SK-N-SH (cell line): ENCODE measurements at regions not wholly inside any gene's neighbourhood (a gene's known extent, or its start where the extent isn't known, plus 50 kb on each side); places are given as distances from the start of the nearest gene placed in this dataset.

Source experiments
- CTCF ChIA-PET: fragments of 300-600, 350-600 bp; formaldehyde crosslinking; extraction: SDS; loops from one replicate; lab custom pipeline; 2021; lab: Yijun Ruan, JAX
- POLR2A ChIA-PET: fragments of 350-600 bp; sonication (Branson Sonifier 250); formaldehyde crosslinking; extraction: SDS; loops from one replicate; lab custom pipeline; 2020; ENCODE audit warnings: antibody characterized with exemption, inconsistent platforms; lab: Yijun Ruan, JAX
- DNase-seq: peaks from one replicate; pipeline ENCODE4 v3.0.0; 2012
- H2AFZ ChIP-seq: fragments of 200-600 bp; sonication (generic); 2 replicates; pipeline ENCODE4 v1.8.1; 2016; ENCODE audit warnings: antibody characterized with exemption, mild to moderate bottlenecking, low read depth
- H3F3A ChIP-seq: fragments of 200-600 bp; sonication (generic); replicated peaks from 2 replicates; pipeline ENCODE3; 2016; ENCODE audit warnings: antibody characterized with exemption, mild to moderate bottlenecking; ENCODE audit not compliant: insufficient read depth
- H3K27ac ChIP-seq, 2 experiments: fragments of 200-500 bp in 1 of 2; fragments of 200-600 bp in 1 of 2; sonication (Bioruptor generic) in 1 of 2; sonication (generic), shearing (Covaris generic) in 1 of 2; 2 replicates each; pipeline versions ENCODE4 v1.5.1 to v1.6.1; 2014 to 2016; ENCODE audit warnings: low read depth in 2 of 2, inconsistent platforms in 1 of 2, low read length in 1 of 2, mild to moderate bottlenecking in 1 of 2, mixed read lengths in 1 of 2
- H3K27me3 ChIP-seq: fragments of 200-600 bp; sonication (generic), shearing (Covaris generic); 2 replicates; pipeline ENCODE4 v1.6.1; 2016; ENCODE audit warnings: mixed run types; ENCODE audit not compliant: insufficient read depth
- H3K36me3 ChIP-seq, 2 experiments: fragments of 200-500 bp in 1 of 2; fragments of 200-600 bp in 1 of 2; sonication (Bioruptor generic) in 1 of 2; sonication (generic) in 1 of 2; replicated peaks in 1 of 2; 2 replicates each; pipeline versions ENCODE3 to v1.5.1; 2014 to 2016; ENCODE audit warnings: low read length in 1 of 2, mild to moderate bottlenecking in 1 of 2; ENCODE audit not compliant: insufficient read depth in 2 of 2, control insufficient read depth in 1 of 2
- H3K4me1 ChIP-seq, 2 experiments: fragments of 200-500 bp in 1 of 2; fragments of 200-600 bp in 1 of 2; sonication (Bioruptor generic) in 1 of 2; sonication (generic), shearing (Covaris generic) in 1 of 2; 2 replicates each; pipeline versions ENCODE4 v1.5.1 to v1.6.1; 2014 to 2016; ENCODE audit warnings: low read depth in 1 of 2, low read length in 1 of 2, mixed run types in 1 of 2; ENCODE audit not compliant: insufficient read depth in 2 of 2, control insufficient read depth in 1 of 2
- H3K4me2 ChIP-seq: fragments of 200-600 bp; sonication (generic), shearing (Covaris generic); 2 replicates; pipeline ENCODE4 v1.6.1; 2017; ENCODE audit warnings: mixed run types
- H3K4me3 ChIP-seq, 2 experiments: fragments of 200-500 bp in 1 of 2; fragments of 200-600 bp in 1 of 2; sonication (Bioruptor generic) in 1 of 2; sonication (generic), shearing (Covaris generic) in 1 of 2; 2 replicates each; pipeline versions ENCODE4 v1.5.1 to v1.8.1; 2014 to 2016; ENCODE audit warnings: low read depth in 2 of 2, inconsistent platforms in 1 of 2, low read length in 1 of 2, mild to moderate bottlenecking in 1 of 2, mixed read lengths in 1 of 2, moderate library complexity in 1 of 2
- H3K79me2 ChIP-seq: fragments of 200-600 bp; sonication (generic); 2 replicates; pipeline ENCODE4 v1.8.1; 2017; ENCODE audit warnings: mild to moderate bottlenecking; ENCODE audit not compliant: insufficient read depth
- H3K9ac ChIP-seq: fragments of 200-600 bp; sonication (generic); 2 replicates; pipeline ENCODE4 v1.6.1; 2017; ENCODE audit warnings: mixed run types
- H3K9me2 ChIP-seq: fragments of 200-600 bp; sonication (generic); 2 replicates; pipeline ENCODE4 v1.6.1; 2017; ENCODE audit warnings: mixed run types
- H3K9me3 ChIP-seq: fragments of 200-600 bp; sonication (generic); 2 replicates; pipeline ENCODE4 v1.6.1; 2017; ENCODE audit warnings: mixed run types, mild to moderate bottlenecking, moderate library complexity
- H4K20me1 ChIP-seq: fragments of 200-600 bp; sonication (generic); 2 replicates; pipeline ENCODE4 v1.6.1; 2017; ENCODE audit warnings: mild to moderate bottlenecking, mixed run types; ENCODE audit not compliant: insufficient read depth
- ELF1 ChIP-seq: IDR thresholded peaks from 2 replicates; pipeline ENCODE4 v1.4.0; 2012
- EP300 ChIP-seq, 2 experiments: IDR thresholded peaks; 2 replicates each; pipeline versions ENCODE4 v1.4.0 to v1.6.1; 2012; ENCODE audit warnings: borderline replicate concordance in 1 of 2, low read depth in 1 of 2, low read length in 1 of 2
- EZH2phosphoT487 ChIP-seq: fragments of 200-600 bp; sonication (generic); IDR thresholded peaks from 2 replicates; pipeline ENCODE4 v1.6.1; 2017; ENCODE audit warnings: low read depth, mixed run types, mild to moderate bottlenecking, antibody characterized with exemption, moderate library complexity, borderline replicate concordance
- FOXJ3 ChIP-seq: sonication (generic); formaldehyde crosslinking; IDR thresholded peaks from 2 replicates; pipeline ENCODE4 v1.5.1; 2020; ENCODE audit warnings: mild to moderate bottlenecking, missing genetic modification reagents
- GABPA ChIP-seq: IDR thresholded peaks from 2 replicates; pipeline ENCODE4 v1.4.0; 2012; ENCODE audit warnings: low read depth, mild to moderate bottlenecking
- RFX5 ChIP-seq: IDR thresholded peaks from 2 replicates; pipeline ENCODE4 v1.6.1; 2012; ENCODE audit warnings: mild to moderate bottlenecking, improper control_type of control experiment, low read length
- RXRA ChIP-seq: IDR thresholded peaks from 2 replicates; pipeline ENCODE4 v1.4.0; 2012; ENCODE audit warnings: low read depth, mild to moderate bottlenecking, borderline replicate concordance
- SMC3 ChIP-seq: IDR thresholded peaks from 2 replicates; pipeline ENCODE4 v1.6.1; 2012; ENCODE audit warnings: low read depth, low read length, improper control_type of control experiment
- YY1 ChIP-seq: IDR thresholded peaks from 2 replicates; pipeline ENCODE4 v1.4.0; 2012; ENCODE audit warnings: low read depth, mild to moderate bottlenecking
- WGBS: methylation state at CpG from one replicate; pipeline ENCODE4 v1.1.6; 2017; ENCODE audit warnings: low lambda C conversion rate; 5-methylcytosine and 5-hydroxymethylcytosine counted together
- TF ChIP-seq, protein P1 (sequence below): IDR thresholded peaks from 2 replicates; pipeline ENCODE4 v1.4.0; 2012; ENCODE audit warnings: low read depth, borderline replicate concordance
- TF ChIP-seq, protein P2 (sequence below): fragments of 150-350 bp; IDR thresholded peaks from 2 replicates; pipeline ENCODE4 v1.6.1; 2017; ENCODE audit warnings: antibody characterized with exemption, low read length, low read depth, borderline replicate concordance
- TF ChIP-seq, protein P3 (sequence below): IDR thresholded peaks from 2 replicates; pipeline ENCODE4 v1.6.1; 2012; ENCODE audit warnings: mild to moderate bottlenecking, low read depth, low read length, moderate library complexity
- TF ChIP-seq, protein P4 (sequence below): fragments of 200-600 bp; sonication (generic); IDR thresholded peaks from 2 replicates; pipeline ENCODE4 v1.6.1; 2017; ENCODE audit warnings: antibody characterized with exemption, mild to moderate bottlenecking, moderate library complexity

DNA sequence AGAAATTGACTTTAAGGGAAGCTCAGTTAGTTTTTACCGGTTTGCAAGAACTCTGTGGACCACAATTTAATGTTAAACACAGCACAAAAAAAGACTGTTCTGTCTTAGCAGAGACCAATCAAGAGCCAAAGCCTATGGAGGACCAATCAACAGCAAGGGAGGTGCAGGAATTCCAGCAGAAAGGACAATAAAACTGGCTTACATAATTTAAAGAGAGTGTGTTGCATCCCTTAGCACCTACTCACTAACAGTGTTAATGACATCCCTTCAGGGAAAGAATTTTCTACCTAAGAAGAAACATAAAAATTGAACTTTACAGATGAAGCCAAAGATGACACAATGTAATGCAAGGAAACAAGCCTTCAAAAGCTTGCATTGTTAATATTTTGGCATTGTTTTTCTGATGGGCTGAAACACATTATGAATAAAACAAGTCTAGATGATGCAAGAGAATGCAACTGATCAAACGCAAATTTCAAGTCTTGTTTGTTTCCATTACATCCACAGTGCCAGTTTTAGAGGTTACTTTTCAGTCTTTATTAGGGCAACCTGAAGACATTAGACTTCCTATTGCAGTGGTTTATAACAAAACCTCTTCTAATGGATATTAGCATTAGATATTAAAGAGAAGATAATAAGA is 111.3 kb upstream of the FST start (continued):
- TF ChIP-seq SMC3 (no peak), FOXJ3 (CRISPR knock-in tag) (no peak), YY1 (no peak), EP300 (IDR thresholded peaks at IDR 0.05; ENCODE audit: borderline replicate concordance in 1 of 2, low read depth in 1 of 2, low read length in 1 of 2) (no peak)
- TF ChIP-seq, all 33 proteins: peak for 0

DNA sequence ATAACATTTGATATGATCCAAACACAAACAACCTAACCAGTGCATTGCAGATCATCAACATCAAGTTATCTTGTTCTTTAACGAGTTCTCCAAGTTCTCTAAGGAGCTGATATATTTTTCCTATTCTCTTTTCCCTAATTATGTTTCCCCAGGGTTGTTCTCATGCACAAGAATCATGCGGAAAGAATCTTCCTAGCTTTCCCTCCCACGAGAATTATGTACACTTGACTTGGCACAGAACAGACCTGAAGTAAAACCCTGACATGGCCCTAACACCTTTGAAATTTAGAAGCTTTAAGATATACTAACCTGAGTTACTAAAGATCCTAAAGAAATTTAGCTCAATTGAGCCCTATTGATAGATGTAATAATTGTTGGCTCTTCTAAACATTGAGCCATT is 110.7 kb upstream of the FST start:
- H3K9me3 ChIP-seq, result peaks cover 6% of the 10 kb centered on the region; the same call in 1 of the 2 replicates
- H3K27me3 ChIP-seq, result no peaks in the 10 kb centered on the region
- no peak overlapping the region for H3K4me2 ChIP-seq
- WGBS, result 67% methylated on average over 3 of the region's 3 CpGs
- ChIA-PET POLR2A (no interaction called here), CTCF (no interaction called here)
- no peak overlapping the region for H2AFZ ChIP-seq
- H3K79me2 ChIP-seq, result no peaks in the 10 kb centered on the region
- no peaks in the 10 kb centered on the region for H3K36me3 ChIP-seq
- no peaks in the 10 kb centered on the region for H3K9me2 ChIP-seq
- peaks cover 0 to 11% of the 10 kb centered on the region in 2 experiments; a peak in 1 of 4 replicates for H3K4me1 ChIP-seq
- no peak overlapping the region for H3K9ac ChIP-seq
- peaks cover 28% of the 10 kb centered on the region for H3F3A ChIP-seq
- H3K27ac ChIP-seq, result no peak overlapping the region
- DNase-seq, result no peak
- H4K20me1 ChIP-seq, result no peaks in the 10 kb centered on the region
- TF ChIP-seq, protein P1, sequence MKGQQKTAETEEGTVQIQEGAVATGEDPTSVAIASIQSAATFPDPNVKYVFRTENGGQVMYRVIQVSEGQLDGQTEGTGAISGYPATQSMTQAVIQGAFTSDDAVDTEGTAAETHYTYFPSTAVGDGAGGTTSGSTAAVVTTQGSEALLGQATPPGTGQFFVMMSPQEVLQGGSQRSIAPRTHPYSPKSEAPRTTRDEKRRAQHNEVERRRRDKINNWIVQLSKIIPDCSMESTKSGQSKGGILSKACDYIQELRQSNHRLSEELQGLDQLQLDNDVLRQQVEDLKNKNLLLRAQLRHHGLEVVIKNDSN, result no peak
- TF ChIP-seq, protein P2, sequence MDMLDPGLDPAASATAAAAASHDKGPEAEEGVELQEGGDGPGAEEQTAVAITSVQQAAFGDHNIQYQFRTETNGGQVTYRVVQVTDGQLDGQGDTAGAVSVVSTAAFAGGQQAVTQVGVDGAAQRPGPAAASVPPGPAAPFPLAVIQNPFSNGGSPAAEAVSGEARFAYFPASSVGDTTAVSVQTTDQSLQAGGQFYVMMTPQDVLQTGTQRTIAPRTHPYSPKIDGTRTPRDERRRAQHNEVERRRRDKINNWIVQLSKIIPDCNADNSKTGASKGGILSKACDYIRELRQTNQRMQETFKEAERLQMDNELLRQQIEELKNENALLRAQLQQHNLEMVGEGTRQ, result no peak
- TF ChIP-seq RFX5 (no peak), EZH2phosphoT487 (no peak), GABPA (no peak), RXRA (no peak), ELF1 (no peak)
- TF ChIP-seq, protein P3, sequence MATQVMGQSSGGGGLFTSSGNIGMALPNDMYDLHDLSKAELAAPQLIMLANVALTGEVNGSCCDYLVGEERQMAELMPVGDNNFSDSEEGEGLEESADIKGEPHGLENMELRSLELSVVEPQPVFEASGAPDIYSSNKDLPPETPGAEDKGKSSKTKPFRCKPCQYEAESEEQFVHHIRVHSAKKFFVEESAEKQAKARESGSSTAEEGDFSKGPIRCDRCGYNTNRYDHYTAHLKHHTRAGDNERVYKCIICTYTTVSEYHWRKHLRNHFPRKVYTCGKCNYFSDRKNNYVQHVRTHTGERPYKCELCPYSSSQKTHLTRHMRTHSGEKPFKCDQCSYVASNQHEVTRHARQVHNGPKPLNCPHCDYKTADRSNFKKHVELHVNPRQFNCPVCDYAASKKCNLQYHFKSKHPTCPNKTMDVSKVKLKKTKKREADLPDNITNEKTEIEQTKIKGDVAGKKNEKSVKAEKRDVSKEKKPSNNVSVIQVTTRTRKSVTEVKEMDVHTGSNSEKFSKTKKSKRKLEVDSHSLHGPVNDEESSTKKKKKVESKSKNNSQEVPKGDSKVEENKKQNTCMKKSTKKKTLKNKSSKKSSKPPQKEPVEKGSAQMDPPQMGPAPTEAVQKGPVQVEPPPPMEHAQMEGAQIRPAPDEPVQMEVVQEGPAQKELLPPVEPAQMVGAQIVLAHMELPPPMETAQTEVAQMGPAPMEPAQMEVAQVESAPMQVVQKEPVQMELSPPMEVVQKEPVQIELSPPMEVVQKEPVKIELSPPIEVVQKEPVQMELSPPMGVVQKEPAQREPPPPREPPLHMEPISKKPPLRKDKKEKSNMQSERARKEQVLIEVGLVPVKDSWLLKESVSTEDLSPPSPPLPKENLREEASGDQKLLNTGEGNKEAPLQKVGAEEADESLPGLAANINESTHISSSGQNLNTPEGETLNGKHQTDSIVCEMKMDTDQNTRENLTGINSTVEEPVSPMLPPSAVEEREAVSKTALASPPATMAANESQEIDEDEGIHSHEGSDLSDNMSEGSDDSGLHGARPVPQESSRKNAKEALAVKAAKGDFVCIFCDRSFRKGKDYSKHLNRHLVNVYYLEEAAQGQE, result no peak
- TF ChIP-seq, protein P4, sequence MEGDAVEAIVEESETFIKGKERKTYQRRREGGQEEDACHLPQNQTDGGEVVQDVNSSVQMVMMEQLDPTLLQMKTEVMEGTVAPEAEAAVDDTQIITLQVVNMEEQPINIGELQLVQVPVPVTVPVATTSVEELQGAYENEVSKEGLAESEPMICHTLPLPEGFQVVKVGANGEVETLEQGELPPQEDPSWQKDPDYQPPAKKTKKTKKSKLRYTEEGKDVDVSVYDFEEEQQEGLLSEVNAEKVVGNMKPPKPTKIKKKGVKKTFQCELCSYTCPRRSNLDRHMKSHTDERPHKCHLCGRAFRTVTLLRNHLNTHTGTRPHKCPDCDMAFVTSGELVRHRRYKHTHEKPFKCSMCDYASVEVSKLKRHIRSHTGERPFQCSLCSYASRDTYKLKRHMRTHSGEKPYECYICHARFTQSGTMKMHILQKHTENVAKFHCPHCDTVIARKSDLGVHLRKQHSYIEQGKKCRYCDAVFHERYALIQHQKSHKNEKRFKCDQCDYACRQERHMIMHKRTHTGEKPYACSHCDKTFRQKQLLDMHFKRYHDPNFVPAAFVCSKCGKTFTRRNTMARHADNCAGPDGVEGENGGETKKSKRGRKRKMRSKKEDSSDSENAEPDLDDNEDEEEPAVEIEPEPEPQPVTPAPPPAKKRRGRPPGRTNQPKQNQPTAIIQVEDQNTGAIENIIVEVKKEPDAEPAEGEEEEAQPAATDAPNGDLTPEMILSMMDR, result no peak
- TF ChIP-seq, all 33 proteins: peak for 0
- H3K4me3 ChIP-seq, result no peak overlapping the region
